ENCODE measurements at regions not wholly inside any gene's neighbourhood (a gene's known extent, or its start where the extent isn't known, plus 50 kb on each side); places are given as distances from the start of the nearest gene placed in this dataset.

DNA sequence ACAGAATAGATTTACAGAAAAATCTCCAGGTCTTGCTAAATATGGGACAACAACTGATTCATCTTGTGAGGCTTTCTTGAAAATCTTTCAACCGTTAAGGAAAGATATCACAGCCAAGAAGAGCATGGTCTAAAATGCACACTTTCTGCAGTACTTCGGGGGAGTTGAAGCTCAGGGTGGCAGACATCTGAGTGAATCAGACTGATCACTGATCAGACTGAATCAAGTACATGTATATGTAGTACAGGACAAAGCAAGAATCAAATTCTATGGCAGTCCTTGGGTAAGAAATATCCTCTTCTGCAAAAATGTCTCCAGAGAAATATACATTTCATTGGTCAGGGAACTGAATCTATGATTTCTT lies 212.4 kb upstream of the SPAG17 start:
- TF ChIP-seq, protein P1, sequence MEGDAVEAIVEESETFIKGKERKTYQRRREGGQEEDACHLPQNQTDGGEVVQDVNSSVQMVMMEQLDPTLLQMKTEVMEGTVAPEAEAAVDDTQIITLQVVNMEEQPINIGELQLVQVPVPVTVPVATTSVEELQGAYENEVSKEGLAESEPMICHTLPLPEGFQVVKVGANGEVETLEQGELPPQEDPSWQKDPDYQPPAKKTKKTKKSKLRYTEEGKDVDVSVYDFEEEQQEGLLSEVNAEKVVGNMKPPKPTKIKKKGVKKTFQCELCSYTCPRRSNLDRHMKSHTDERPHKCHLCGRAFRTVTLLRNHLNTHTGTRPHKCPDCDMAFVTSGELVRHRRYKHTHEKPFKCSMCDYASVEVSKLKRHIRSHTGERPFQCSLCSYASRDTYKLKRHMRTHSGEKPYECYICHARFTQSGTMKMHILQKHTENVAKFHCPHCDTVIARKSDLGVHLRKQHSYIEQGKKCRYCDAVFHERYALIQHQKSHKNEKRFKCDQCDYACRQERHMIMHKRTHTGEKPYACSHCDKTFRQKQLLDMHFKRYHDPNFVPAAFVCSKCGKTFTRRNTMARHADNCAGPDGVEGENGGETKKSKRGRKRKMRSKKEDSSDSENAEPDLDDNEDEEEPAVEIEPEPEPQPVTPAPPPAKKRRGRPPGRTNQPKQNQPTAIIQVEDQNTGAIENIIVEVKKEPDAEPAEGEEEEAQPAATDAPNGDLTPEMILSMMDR (conservative IDR thresholded peaks at IDR 0.05; ENCODE audit: low read length) = no peak
- TF ChIP-seq EZH2phosphoT487 (IDR thresholded peaks at IDR 0.05; ENCODE audit: borderline replicate concordance, low read depth, low read length) = no peak

Measured in OCI-LY7 (cell line).